ENCODE measurements at regions not wholly inside any gene's neighbourhood (a gene's known extent, or its start where the extent isn't known, plus 50 kb on each side); places are given as distances from the start of the nearest gene placed in this dataset.

- no peak for TF ChIP-seq CTCF (IDR thresholded peaks at IDR 0.05)
Observed at GRCh38 chr6:159642995-159643394, 50.0 kb downstream of the SOD2 start.

- no peak for TF ChIP-seq CTCF (IDR thresholded peaks at IDR 0.05)
Observed at GRCh38 chr6:159642481-159642880, 50.6 kb downstream of the SOD2 start.

GRCh38 chr6:159640722-159641482 lies 52.1 kb downstream of the SOD2 start:
- no peak for TF ChIP-seq CTCF (IDR thresholded peaks at IDR 0.05)

GRCh38 chr6:159640322-159640721 lies 52.7 kb downstream of the SOD2 start:
- TF ChIP-seq CTCF (IDR thresholded peaks at IDR 0.05), result no peak

- no peak for TF ChIP-seq CTCF (IDR thresholded peaks at IDR 0.05)
Observed at GRCh38 chr6:159639721-159640120, 53.3 kb downstream of the SOD2 start.

- peak; percentile 40; the same call in 1 of the 2 replicates for TF ChIP-seq CTCF (IDR thresholded peaks at IDR 0.05)
Observed at GRCh38 chr6:159633196-159633595, 59.8 kb downstream of the SOD2 start.

- TF ChIP-seq CTCF (IDR thresholded peaks at IDR 0.05), result no peak
Observed at GRCh38 chr6:159631886-159632285, 61.2 kb downstream of the SOD2 start.

- no peak for TF ChIP-seq CTCF (IDR thresholded peaks at IDR 0.05)
Observed at GRCh38 chr6:159627939-159628338, 65.1 kb downstream of the SOD2 start.
